Inferior parietal cortex (tissue), 1 donor: ENCODE measurements at regions not wholly inside any gene's neighbourhood (a gene's known extent, or its start where the extent isn't known, plus 50 kb on each side); places are given as distances from the start of the nearest gene placed in this dataset.
A peak's percentile ranks its signal among the peaks of the same experiment; 100 is the strongest.
"Not testable (repeated sequence)": the region's sequence is repeated elsewhere in the genome, so short reads cannot be mapped to it uniquely, and the experiment has no call there.

ENCODE experiments used
- DNase-seq: peaks from one replicate; pipeline ENCODE4 v3.0.0-alpha.2; 2016; ENCODE audit errors: extremely low spot score

GRCh38 chr14:39683691-39684260 is 251.5 kb upstream of the FBXO33 start:
- no peak for DNase-seq

GRCh38 chr14:39682582-39682981 is 250.3 kb upstream of the FBXO33 start:
- no peak for DNase-seq

GRCh38 chr14:39681782-39682399 is 249.7 kb upstream of the FBXO33 start:
- no peak for DNase-seq

GRCh38 chr14:39680777-39681176 is 248.5 kb upstream of the FBXO33 start:
- DNase-seq, result no peak

- no peak for DNase-seq
Measured at GRCh38 chr14:39673734-39674133, 241.5 kb upstream of the FBXO33 start.

- no peak for DNase-seq
Measured at GRCh38 chr14:39673270-39673711, 241.1 kb upstream of the FBXO33 start.

- no peak for DNase-seq
Measured at GRCh38 chr14:39668449-39668848, 236.2 kb upstream of the FBXO33 start.

GRCh38 chr14:39666386-39666785 is 234.2 kb upstream of the FBXO33 start:
- DNase-seq, result no peak

- no peak for DNase-seq
Measured at GRCh38 chr14:39665075-39665475, 232.8 kb upstream of the FBXO33 start.

GRCh38 chr14:39664646-39665045 is 232.4 kb upstream of the FBXO33 start:
- no peak for DNase-seq

- DNase-seq, result no peak
Measured at GRCh38 chr14:39641224-39641623, 209.0 kb upstream of the FBXO33 start.

- not testable (repeated sequence) for DNase-seq
Measured at GRCh38 chr14:39639009-39639408, 206.8 kb upstream of the FBXO33 start.

GRCh38 chr14:39628087-39628486 is 195.9 kb upstream of the FBXO33 start:
- DNase-seq, result no peak

- no peak for DNase-seq
Measured at GRCh38 chr14:39626589-39627576, 194.7 kb upstream of the FBXO33 start.

- DNase-seq, result no peak
Measured at GRCh38 chr14:39621678-39622077, 189.4 kb upstream of the FBXO33 start.

- no peak for DNase-seq
Measured at GRCh38 chr14:39621223-39621622, 189.0 kb upstream of the FBXO33 start.

GRCh38 chr14:39617537-39617936 is 185.3 kb upstream of the FBXO33 start:
- DNase-seq, result no peak

- DNase-seq, result no peak
Measured at GRCh38 chr14:39615352-39615751, 183.1 kb upstream of the FBXO33 start.

GRCh38 chr14:39614297-39614923 is 182.2 kb upstream of the FBXO33 start:
- peak; percentile 61 for DNase-seq

- no peak for DNase-seq
Measured at GRCh38 chr14:39609119-39609518, 176.9 kb upstream of the FBXO33 start.

- no peak for DNase-seq
Measured at GRCh38 chr14:39607978-39608377, 175.7 kb upstream of the FBXO33 start.

GRCh38 chr14:39603942-39604341 is 171.7 kb upstream of the FBXO33 start:
- DNase-seq, result no peak
